ENCODE measurements at regions not wholly inside any gene's neighbourhood (a gene's known extent, or its start where the extent isn't known, plus 50 kb on each side); places are given as distances from the start of the nearest gene placed in this dataset.

DNA sequence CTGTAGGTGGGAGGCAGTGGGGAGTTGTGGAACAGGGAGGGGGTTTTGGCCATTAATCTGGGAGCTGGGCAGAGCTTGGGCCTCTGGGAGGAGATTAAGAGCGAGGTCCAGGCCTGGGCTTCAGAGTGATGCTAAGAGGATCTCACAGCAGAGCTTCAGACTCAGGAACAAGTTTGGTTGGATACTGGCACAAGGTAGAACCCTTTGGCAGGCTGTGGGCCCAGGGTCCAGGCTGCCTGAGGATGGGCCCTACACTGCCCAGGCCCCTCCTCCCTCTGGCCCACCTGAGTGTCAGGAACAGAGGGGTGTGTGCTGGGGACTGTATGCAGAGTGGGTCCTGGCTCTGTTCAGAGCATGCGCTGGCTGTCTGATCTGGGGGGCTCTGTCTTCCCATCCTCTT lies 334.9 kb downstream of the CYP26B1 start:
- DNase-seq (ENCODE audit: low spot score), result no peak

DNA sequence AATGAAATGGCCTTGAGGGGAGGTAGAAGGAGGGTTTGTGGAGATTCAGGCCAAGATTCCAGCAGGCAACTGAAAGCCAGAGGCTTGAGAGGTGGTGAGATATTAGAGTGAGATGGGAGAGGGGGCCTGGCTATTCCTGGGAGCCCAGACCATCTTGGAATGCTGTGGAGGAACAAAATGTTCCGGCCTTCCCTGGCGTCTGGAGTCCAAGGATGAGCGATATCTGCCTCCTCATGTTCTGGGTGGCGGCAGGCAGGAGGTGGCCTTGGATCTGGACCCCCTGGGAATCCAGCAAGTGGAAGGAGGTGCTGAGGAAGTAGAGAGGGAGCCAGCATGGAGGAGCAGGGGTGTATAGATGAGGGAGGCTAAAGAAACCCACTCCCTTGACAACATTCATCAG lies 335.9 kb downstream of the CYP26B1 start:
- no peak for DNase-seq (ENCODE audit: low spot score)

DNA sequence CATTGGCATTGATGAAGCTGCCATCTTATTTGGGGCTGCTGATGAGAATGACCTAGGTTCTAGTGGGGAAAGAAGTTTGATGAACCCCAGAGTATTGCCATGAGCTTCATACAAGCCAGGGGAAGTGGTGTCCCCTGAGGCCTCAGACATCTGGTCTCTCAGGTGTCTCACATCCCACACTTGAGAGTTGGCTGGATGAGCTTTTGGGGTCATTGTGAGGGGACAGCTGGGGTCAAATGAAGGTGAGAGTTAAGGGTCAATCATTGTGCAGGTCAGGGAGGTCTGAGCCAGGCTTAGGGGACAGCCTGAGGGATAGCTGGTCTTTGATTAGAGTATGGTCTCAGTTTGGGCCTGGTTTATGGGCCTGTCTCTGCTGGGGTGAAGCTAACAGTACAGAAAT lies 336.5 kb downstream of the CYP26B1 start:
- no peak for DNase-seq (ENCODE audit: low spot score)

DNA sequence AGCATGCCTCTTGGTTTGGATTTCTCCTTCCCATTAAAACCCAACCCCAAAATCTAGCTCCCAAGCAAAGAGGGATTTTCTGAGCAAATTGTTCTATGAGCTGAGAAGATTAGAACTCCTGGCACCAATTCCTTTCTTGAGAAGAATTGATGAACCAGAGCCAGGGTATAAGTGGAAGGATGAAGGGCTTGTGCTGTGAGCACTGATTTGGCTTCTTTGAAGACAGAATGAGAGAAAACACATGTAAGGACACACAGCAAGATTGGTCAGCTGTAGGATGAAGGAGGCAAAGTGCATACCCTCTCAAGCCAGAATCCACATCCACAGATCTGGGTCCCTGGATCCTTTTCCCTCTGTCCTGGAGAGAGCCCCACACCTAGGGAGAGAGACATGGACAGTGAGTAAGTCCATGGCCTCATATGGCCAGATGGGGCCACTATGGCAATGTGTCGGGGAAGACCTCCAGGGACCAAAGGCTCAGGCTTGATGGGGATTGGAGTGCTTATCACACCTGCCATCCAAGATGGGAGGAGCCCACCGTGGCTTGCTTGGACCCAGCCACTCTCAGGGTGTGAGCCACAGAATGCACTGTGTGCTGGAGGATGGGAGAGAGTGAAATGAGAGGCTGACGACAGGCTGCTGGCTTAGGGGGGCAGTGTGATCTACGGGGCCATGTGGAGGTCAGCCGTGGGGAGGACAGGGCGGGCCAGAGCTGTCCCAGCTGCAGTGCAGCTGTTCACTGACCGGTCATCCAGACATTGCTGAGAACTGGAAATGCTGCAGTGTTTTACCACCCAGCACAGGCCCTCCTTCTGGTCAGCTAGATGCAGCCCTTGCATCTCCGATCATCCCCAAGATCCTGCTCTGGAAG lies 339.8 kb downstream of the CYP26B1 start:
- no peak for DNase-seq (ENCODE audit: low spot score)

DNA sequence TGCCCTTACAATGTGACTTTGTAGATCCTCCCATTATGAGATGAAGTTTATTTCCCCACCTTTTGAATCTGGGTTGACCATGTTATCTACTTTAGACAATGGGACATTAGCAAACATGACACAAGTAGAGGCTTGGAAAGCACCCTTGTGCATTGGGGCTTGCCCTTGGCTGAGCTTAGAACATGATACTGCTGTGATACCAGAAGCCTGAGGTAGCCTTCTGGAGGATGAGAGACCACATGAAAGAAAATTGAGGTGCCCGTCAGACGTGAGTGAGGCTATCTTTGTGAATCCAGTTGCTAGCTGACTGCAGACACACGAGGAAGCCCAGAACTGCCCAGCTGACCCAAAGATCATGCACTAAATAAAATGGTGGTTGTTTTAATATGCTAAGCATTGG lies 341.2 kb downstream of the CYP26B1 start:
- DNase-seq (ENCODE audit: low spot score), result no peak

DNA sequence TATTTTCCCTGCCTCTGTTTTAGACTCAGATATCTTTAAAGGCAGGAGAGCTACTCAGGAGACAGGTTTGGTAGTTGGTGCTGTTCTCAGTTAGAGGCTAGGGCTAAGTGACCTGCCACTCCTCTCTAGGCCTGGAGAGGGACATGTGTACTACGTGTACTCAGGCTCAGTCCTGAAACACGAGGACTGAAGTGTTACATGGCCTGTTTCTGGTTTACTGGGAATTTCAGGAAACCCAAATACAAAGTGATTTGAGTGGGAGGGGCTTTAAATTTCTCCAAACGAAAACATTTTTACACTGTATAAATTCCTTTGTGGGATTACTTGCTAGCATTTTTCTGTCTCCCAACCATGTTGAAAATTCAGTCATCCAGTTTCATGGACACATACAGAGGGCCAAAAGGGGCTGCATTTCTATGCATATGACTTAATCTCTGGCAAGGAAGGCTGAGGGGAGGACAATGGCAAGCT lies 343.3 kb downstream of the CYP26B1 start:
- DNase-seq (ENCODE audit: low spot score), result no peak

DNA sequence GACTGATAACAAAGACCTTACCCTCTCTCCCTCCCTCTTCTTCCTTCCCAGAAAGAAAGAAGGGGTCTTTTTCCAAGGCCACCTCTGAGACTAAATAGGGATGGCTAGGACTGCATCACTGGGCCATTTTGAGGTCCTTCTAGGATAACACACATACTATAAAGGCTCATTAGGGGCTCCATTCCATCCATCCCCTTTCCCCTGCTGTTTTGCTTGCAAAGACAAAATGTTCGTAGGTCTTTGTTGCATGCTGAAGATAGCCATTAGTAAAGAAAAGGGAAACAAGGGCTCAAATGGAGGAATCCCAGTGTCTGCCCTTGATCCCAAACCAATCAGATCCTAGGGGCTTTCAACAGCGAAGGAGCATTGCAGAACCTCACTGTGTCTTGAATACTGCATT lies 344.3 kb downstream of the CYP26B1 start:
- DNase-seq (ENCODE audit: low spot score), result no peak

DNA sequence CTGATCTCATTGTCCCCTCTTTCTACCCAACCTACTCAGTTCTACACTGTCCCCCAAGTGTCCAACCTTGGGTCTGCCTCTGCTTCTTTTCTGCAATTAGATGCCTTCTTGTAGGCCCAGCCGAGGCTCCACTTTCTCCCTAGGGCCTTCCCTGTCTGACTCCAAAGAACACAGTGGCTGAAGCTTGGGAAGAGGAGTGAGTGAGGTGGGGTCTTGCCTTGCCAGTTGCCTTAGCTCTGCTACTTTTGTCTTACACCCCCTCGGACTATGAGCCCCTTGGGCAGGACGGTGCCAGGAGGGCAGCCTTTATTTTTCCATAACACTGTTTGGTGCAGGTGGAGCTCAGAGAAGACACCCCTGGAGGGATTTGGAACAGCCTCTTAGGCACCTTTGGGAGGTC lies 345.1 kb downstream of the CYP26B1 start:
- no peak for DNase-seq (ENCODE audit: low spot score)

DNA sequence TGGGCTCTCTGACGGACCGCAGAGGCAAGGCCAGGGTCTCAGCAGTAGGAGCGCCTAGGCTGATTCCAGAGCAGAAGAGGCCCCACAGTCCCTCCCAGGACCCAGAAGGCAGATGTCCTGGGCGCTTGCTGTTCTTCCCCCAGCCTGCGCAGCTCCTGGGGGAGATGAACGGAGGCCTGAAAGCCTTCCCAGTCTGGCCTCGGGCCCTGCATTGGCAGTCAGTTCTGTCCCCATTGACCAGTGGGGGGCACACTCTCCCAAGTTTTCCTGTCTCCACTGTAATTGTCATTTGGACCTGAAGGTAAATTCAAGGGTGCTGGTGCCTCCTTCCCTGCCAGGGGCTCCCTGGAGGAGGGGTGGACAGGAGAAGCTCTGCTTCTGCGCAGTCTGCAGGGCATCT lies 345.7 kb downstream of the CYP26B1 start:
- no peak for DNase-seq (ENCODE audit: low spot score)

DNA sequence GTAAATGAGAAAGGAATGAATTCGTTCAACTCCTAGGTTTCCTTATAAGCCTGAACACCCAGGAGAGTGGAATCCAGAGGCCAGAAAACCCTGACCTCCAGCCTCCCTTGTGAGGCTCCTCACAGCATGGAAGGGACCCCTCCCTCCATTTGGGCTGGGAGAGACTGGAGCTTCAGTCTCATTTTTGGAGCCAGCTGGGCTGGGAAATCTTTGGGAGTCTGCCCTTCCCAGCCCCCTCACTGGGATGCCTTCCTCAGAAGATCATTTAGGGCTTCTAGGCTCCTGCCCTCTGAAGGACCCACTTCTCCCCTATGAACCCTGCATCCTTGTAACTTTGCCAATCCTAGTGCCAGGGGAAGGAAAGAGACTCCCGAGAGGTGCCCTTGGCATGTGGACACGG lies 346.1 kb downstream of the CYP26B1 start:
- no peak for DNase-seq (ENCODE audit: low spot score)

DNA sequence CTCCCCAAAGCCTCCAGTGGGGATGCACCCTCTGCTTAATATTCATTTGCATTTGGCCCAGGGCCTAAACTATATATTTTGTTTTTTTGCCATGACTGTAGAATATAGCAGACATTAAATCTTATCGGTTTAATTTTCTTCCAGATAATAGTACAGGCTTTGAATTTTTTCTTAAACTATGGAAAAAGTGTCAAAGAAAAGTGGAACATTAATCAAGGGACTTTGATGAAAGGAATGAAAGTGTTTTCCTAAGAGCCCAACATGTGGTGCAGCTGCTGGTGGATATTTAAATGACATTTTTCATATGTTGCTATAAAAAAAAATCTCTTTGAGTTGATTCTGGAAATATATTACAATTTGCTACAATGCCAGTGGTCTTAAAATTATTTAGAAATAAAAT lies 346.8 kb downstream of the CYP26B1 start:
- DNase-seq (ENCODE audit: low spot score), result no peak

DNA sequence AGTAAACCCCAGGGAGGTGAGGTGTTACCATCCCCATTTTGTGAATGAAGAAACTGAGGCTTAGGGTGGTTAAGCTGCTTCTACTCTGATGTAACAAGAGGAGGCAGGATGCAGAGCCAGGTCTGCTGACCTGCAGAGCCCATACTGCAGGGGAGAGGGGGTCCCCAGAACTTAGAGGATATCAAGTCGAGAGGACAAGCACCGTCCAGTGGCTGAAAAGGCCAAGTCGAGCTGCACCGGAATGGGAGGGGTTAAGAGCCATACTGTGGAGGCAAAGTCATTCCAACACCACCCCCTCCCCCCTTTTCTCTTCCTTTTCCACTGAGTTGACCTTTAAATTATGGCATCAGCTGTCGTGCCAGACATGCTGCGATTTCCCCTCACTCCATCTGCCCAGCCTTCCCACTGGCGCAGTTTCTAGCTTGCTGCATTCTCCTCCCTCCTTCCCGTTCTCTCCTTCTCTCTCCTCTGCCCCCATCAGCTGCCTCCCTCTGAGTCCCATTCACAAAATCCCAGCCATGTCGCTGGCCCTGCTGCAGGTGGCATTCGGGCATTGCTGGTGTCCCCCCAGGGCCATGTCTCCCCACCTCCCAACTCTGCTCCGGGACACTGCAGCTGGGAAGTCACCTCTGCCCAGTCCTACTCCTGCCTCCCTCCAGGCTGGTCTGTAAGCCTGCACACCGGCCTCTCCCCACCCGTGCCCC lies 346.9 kb downstream of the DYSF start:
- DNase-seq (ENCODE audit: low spot score), result no peak

DNA sequence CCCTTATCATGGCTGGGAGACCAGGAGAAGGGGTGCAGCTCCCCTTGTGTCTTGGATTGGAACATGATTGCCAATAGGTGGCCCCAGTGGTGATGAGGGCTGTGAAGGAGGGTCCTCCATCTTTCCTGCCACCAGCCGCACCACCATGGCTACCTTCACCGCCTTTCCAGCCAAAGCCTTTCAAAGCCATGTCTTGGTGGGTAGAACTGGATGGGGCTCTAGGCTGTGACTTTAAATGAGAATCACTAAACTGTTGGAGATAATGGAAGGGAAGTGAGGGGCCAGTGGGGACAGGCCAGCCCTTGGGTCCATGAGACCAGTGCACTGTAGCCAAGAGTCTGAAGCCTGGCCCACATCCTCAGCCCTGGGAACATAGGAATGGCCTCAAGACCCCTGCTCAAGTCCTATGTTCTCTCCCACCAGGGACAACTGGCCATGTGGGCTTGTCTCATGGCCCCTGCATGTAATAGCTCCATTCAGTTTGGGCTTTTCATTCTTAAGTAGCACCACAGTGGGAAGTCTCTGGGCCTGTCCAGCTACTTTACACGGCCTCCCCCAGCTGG lies 345.7 kb downstream of the DYSF start:
- no peak for DNase-seq (ENCODE audit: low spot score)

DNA sequence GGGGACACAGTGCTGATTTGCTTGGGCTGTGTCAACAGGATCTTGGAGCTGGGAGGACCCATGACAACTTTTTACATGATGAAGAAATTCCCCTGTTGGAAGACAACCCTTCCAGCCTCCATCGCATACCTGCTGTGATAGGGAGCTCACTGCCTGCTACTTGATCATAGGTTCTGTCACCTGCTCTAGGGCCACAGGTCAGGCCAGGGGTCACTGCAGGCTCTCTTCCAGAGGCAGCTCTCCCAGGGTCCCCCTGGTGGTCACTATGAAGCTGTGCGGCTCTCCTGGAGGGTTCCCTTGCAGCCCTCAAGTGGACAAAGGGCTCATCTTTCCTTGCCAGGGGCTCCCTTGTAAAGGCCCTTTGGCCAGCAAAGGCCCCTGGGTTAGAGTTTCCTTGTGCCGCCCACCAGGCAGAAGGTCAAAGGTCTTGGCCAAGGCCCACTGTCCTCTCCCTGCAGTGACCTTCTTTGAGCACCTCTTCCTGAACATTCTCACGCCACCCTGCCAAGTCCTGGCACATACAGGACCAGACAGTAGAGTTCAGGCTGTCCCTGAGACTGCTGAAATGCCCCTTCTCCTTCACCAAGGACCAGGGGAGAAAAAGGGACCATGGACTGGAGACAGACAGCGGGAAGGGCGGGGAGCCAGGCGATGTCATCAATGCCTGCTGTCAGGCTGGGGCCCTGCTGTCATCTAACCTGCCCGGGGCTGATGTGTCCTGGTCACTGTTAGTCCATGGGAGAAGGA lies 345.1 kb downstream of the DYSF start:
- peak; percentile 47 for DNase-seq (ENCODE audit: low spot score)

DNA sequence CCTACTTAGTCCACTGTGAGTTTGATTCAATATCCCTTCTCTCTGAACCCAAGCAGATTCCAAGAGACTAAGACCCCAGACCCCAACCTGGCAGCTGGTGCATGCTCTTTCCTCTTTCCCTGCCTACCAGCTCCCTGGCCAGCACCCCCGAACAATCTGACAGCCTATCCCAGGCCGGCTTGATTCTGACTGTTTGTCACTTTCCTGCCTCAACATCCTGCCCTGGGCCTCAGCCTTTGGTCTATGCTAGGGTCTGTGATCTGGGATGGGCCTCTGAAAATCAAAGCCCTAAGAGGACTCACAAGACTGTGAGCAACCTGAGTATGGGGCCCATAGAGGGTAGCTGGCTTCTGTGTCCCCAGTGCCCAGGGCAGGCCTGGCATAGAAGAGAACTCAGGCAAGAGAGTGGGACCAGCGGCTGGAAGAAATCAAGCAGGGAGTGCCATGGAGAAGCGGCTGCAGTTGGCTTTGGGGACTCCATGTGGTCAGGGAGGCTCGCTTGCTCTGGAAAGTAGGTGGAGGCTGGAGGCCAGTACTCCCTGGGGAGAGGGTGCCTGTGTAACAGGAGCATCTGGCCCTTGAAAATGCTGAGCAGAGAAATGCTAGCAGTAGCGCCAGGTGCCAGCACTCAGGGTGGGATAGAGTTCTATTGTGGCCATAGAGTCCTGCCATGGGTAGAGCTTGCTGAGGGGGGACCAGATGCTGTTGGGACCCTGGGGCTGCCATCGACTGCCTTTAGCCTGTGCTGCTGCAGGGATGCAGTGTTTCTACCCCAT lies 343.9 kb downstream of the DYSF start:
- DNase-seq (ENCODE audit: low spot score), result no peak

DNA sequence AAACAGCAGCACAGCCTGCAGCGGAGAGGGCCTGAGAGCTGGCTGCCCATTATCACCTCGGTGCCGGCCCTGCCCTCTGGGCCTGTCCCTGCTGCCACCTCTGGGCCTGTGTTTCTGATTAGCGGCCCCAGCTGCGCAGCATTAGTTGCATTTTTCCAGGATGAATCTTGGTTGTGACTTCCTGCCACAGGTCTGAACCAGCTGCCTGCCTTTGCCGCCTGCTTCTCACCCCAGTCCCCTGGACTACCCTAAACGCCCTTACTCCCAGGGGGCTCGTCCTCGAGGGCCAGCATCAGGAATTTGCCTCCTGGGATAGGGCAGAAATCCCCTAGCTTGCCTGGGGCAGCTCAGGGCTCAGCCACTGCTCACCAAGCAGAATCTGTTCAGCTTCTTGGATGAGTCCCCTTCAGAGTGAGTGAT lies 342.8 kb downstream of the DYSF start:
- DNase-seq (ENCODE audit: low spot score), result peak; percentile 32

DNA sequence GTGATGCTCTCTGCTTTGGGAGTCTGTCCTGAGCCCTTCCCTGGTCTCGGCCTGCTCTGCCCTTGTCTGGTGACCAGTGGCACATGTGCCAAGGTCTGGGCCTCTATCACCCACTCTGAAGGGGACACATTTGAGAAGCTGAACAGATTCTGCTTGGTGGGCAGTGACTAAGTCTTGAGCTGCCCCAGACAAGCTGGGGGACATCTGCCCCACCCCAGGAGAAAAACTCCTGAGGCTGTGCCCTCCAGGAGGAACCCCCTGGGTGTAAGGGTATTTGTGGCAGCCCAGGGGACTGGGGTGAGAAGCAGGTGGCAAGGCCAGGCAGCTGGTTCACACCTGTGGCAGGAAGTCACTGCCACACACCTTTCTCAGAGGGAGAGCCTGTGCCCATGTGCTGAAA lies 342.1 kb downstream of the DYSF start:
- DNase-seq (ENCODE audit: low spot score), result no peak

DNA sequence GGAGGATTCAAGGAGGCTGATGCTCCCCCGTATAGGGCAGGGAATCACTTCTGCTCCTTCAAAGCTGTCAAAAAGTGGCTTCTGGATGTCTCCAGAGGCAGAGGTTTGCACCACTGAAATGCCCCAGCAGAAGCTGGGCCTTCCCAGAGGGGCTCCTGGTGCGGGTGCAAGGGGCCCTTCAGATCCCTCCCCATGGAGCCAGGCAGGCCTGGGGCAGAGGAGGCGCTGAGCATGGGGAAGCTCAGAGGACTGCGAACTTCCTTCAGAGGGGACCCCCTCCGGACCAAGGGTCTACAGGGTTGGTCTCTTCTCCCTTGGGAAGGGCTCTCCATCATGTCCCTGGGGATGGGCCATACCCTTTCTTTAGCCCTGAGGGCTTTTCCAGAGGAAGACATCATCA lies 341.2 kb downstream of the DYSF start:
- DNase-seq (ENCODE audit: low spot score), result no peak

DNA sequence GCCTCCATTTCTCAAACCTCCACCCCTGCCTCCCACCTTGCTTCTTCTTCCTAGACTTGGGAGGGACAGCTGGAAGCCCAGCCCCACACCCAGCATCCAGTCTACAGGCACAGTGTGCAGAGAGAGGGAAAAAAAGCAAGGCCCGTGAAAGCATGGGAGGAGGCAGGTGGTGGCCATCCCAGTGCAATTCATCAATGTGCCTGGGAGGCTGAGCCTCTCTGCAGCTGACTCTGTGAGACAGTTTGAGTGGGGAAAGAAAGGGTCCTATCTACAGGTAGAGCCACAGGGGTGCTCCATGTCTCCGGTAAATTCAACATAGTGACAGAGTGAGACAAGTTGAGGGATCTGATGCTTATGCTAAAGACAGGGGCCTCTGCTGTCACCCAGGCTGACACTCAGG lies 340.6 kb downstream of the DYSF start:
- DNase-seq (ENCODE audit: low spot score), result no peak

DNA sequence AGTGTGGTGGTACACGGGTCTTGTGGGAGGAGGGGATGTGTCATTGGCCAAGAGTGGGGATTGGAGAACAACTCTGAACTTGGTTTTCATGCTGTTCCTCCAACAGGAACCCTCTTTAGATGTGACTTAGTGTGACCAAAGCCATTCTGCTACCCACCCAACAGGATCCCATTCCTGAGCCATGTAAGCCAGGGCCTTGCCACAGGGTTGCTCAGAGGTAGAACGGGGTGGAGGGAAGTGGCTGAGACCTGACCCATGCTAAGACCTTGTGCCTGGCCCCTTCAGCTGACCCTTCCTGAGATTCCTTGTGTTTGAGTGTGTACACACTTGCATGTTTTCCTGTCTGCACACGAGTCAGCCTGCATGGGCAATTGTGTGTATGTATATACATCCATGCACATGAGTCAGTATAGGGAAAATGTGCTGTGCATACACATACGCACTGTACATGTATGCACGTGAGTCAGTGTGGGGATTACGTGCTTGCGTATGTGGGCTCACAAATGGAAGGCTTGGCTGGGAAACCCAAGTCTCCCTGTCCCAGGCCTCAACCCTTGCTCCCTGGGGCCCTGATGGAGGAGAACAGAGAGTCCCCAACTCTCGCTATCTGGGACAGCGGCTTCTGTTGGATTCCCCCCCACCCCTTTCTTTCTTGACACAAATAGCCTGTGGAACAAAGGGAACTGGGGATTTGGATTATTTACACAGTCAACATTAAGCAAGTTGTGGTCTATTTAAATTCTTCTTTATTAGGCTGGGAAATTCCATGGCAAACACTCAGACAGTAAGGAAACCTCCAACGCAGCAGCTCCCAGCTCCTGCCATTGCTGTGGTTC lies 339.8 kb downstream of the DYSF start:
- DNase-seq (ENCODE audit: low spot score), result no peak

Data from RKO (cell line).